ENCODE measurements at regions not wholly inside any gene's neighbourhood (a gene's known extent, or its start where the extent isn't known, plus 50 kb on each side); places are given as distances from the start of the nearest gene placed in this dataset.
"Not testable (repeated sequence)": the region's sequence is repeated elsewhere in the genome, so short reads cannot be mapped to it uniquely, and the experiment has no call there.

DNA sequence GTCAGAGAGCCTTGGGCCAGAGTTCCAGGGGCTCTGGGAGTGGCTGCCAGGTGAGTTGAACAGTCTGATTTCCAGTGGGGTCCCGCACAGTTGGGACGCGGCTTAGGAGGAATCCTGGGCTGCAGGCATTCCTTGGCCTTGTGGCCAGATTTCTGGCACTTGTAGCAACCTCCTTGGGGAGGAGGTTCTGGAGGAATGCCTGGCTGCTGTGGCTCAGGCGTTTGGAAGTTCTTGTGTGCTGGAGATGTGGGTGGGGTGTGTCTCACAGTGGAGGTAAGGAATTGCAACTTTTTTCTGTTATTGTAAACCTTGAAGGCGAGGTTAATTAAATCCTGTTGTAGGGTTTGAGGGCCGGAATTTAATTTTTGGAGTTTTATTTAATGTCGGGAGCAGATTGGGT is 780.2 kb downstream of the ZNF385D start:
- DNase-seq; in situ Hi-C loops (cut with MboI; ENCODE audit: low pct_unique_long_range_greater_than_20kb, low sequenced_read_pairs): not testable (repeated sequence)

DNA sequence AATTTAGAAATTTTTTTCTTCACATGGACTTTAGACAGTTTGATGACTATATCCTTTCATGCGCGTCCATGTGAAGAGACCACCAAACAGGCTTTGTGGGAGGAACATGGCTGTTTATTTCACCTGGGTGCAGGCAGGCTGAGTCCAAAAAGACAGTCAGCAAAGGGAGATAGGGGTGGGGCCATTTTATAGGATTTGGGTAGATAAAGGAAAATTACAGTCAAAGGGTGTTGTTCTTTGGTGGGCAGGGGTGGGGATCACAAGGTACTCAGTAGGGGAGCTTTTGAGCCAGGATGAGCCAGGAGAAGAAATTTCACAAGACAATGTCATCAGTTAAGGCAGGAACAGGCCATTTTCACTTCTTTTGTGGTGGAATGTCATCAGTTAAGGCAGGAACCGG is 781.5 kb upstream of the SGO1 start:
- in situ Hi-C loops (cut with MboI; ENCODE audit: low pct_unique_long_range_greater_than_20kb, low sequenced_read_pairs); DNase-seq: not testable (repeated sequence)

DNA sequence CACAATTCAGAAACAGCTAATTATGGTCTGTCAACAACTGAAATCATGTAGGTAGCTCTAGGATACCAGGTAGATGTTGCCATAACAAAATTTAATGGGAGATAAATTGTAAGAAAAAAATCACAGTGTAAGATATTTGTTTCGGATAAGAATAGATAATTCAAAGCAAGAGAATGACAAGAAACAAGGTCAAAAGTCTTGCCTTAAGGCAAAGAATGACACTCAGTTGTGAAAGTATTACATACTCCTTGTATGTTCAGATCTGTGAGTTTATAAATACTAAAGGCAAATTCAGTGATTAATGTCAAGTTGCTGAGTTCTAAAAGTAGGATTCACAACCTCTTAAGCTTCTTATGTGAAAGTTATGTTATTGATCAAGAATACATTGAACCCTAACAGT is 772.2 kb upstream of the SGO1 start:
- no peak for DNase-seq
- in situ Hi-C loops (cut with MboI; ENCODE audit: low pct_unique_long_range_greater_than_20kb, low sequenced_read_pairs), result no loop called here

DNA sequence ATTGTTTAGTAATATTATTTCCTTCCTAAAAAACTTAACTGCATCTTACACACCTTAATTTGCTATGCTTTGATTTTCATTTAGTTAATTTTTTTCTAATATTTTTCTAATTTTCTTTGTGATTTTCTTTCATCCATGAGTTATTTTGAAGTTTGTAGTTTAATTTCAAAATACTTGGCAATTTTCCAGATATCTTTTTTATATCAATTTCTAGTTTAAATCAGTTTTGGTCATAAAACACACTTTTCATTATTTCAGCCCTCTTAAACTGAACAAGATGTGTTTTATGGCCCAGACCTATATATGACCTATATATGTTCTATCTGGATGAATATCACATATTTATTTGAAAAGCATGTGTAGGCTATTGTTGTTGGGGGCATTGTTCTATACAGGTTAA is 759.9 kb upstream of the SGO1 start:
- in situ Hi-C loops (cut with MboI; ENCODE audit: low pct_unique_long_range_greater_than_20kb, low sequenced_read_pairs), result no loop called here
- no peak for DNase-seq

DNA sequence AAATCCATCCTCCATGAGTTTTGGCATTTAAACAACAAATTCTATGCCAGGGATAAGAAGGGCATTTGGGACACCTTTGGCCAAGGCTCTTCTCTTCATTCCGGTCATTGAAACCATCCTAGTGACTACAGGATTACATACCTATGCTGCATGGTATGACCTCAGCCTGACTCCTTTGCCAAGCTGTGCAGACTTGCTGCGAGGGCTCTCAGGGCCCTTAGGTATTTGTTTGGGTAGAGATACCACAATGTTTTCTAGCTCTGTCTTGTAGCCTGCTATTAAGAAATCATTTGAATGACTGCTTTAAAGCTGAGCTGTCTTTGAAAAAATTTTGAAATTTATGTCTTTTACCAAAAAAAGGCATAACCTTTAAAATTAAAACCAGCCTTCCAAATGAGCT is 749.8 kb upstream of the SGO1 start:
- in situ Hi-C loops (cut with MboI; ENCODE audit: low pct_unique_long_range_greater_than_20kb, low sequenced_read_pairs), result no loop called here
- no peak for DNase-seq

DNA sequence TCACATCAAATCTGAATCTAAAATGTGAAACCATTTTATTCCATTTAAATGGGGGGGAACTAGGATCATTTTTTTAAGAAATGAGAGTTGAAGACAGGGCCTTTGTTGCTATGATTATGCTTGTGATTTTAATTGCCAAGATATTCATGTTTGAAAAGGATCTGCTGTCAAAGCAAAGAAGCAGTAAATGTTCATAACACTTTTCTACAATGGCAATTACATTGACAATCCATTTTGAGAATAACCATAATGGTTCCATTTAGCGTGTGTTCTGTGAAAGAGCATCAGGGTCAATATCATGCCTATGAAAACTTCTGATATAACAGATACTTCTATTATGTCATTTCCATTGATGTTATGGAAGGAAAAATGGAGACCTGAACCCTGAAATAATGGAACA is 745.8 kb upstream of the SGO1 start:
- in situ Hi-C loops (cut with MboI; ENCODE audit: low pct_unique_long_range_greater_than_20kb, low sequenced_read_pairs), result no loop called here
- no peak for DNase-seq

DNA sequence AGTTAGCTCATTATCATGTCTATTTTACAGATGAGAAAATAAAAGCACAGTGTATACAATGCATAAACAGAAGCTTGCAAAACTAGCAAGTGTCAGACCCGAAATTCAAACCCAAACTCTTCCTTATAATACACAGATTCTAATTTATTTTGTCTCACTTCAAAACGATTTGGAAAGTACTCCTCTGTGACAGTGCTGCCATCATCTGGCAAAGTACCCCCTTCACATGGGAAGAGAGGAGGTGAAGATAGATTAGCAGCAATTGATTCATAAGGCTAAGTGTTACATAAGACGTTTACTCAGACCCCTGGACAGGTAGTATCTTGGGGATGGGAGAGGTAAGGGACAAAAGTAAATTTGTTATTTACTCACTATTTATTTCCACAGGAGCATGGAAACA is 744.0 kb upstream of the SGO1 start:
- DNase-seq, result peak; percentile 3
- in situ Hi-C loops (cut with MboI; ENCODE audit: low pct_unique_long_range_greater_than_20kb, low sequenced_read_pairs), result no loop called here

DNA sequence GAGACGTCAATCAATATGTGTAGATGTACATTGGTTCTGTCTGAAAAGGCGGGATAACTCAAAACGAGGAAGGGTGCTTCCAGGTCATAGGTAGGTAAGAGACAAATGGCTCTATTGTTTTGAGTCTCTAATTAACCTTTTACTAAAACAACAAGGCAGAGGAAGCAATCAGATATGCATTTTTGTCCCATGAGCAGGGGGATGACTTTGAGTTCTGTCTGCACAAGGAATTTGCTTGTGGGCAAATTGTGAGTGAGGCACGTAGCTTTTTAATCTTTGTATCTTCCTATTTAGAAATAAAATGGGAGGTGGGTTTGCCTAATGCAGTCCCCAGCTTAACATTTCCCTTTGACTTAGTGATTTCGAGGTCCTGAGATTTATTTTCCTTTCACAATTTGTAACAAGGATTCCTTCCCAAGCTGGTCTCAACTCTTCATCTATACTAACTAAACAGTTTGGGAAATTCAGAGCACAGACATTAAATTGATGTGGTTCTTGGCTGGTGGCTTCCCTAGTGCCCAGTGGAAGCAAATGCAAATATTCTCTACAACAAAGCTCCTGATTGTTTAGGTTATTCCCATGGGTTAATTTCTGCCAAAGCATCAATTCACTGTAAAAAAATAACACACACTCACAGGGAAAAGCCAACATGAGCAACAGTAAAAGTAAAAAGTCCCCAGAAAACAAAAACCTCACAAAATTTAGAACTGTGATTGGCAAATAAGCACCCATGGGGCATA is 738.8 kb upstream of the SGO1 start:
- DNase-seq, result no peak
- in situ Hi-C loops (cut with MboI; ENCODE audit: low pct_unique_long_range_greater_than_20kb, low sequenced_read_pairs), result no loop called here

DNA sequence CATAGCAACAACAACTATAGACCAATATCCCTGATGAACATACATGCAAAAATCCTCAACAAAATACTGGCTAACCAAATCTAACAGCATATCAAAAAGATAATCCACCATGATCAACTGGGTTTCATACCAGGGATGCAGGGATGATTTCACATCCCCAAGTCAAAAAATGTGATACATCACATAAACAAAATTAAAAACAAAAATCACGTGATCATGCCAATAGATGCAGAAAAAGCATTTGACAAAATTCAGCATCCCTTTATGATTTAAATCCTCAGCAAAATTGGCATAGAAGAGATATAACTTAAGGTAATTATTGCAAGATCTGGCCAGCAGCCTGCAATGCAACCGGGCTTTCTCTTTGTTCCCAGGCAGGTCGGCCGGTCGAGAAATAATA is 735.1 kb upstream of the SGO1 start:
- in situ Hi-C loops (cut with MboI; ENCODE audit: low pct_unique_long_range_greater_than_20kb, low sequenced_read_pairs); DNase-seq: not testable (repeated sequence)

DNA sequence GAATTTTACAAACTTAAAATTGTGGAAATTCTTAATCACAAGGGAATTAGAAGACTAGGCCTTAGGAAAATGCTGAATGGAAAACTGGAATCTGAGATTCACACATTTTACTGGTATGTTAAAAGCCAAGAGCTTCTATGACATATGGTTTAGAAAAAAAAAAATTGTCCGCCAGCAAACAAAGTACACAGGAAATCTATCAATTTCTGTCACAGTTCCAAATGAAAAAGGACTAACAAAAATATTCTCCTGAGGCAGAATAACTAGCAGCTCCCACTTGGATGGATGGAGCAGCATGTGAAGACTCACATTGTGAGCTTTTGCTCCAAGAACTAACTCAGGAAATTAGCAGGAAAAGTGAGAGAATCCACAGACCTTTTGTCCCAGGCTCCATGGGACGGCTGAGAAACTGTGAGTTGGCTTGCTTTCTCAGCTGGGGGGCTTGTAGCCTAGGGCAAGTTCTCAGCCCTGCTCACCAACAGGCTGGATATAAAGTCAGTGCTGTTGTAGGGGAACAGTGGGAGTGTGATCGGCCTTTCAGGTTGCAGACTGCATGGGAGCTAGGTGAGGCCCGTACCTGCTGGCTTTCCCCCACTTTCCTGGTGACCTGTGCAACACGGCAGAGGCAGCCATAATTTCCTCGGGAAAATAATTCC is 731.1 kb upstream of the SGO1 start:
- in situ Hi-C loops (cut with MboI; ENCODE audit: low pct_unique_long_range_greater_than_20kb, low sequenced_read_pairs), result no loop called here
- no peak for DNase-seq

DNA sequence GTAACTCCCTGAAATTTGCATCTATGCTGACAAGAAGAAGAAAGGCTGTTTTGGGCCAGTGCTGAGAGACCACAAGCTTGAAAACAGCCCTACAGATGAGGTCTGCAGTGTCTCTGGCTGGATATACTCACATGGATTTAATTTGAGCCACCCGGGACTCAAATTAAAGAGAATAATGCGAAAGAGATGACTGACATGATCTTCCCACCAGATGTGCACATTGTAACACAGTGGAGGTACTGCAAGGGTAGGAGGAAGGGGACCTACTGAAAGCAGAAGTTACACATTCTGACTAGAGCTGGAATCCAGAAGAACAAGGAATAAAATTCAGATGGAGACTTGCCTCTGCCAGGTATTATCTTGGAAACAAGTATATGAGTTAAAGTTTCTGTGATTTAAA is 728.3 kb upstream of the SGO1 start:
- in situ Hi-C loops (cut with MboI; ENCODE audit: low pct_unique_long_range_greater_than_20kb, low sequenced_read_pairs), result no loop called here
- no peak for DNase-seq

DNA sequence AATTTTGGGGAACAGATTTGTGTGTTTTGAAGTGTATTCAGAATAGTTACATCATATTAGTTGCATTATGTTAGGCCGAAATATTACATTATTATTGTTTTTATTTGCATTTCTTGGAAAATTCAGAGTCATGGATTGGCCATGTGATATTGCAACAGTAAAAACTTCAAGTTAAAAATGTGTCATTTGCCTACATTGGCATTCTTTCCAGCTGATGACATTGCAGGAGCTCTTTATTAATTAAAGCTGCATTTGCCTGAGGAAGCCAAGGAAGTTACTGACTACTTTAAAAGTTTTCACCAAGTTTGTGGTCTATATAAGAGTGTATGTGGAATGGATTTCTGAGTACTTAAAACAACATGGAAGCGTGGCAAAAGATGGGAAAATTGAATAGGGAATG is 726.4 kb upstream of the SGO1 start:
- no peak for DNase-seq
- in situ Hi-C loops (cut with MboI; ENCODE audit: low pct_unique_long_range_greater_than_20kb, low sequenced_read_pairs), result no loop called here

DNA sequence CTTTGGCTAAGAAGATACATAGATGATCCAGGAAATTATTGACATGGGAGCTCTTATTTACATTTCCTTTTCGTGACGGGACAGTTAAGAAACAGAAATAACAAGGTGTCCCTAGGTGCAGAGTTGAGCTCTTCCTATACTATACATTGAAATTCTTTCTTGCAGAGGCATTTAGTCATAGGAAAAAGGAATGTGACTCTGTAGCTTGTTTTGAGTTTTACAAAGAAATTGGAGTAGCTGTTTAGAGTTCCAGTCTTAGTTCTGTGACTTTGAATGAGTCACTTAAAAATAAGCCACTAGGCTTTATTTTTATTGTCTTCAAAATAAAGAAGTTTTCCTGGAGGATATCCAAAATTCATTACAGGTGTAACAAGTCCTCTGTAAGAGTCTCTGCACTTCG is 723.5 kb upstream of the SGO1 start:
- DNase-seq, result no peak
- in situ Hi-C loops (cut with MboI; ENCODE audit: low pct_unique_long_range_greater_than_20kb, low sequenced_read_pairs), result no loop called here

DNA sequence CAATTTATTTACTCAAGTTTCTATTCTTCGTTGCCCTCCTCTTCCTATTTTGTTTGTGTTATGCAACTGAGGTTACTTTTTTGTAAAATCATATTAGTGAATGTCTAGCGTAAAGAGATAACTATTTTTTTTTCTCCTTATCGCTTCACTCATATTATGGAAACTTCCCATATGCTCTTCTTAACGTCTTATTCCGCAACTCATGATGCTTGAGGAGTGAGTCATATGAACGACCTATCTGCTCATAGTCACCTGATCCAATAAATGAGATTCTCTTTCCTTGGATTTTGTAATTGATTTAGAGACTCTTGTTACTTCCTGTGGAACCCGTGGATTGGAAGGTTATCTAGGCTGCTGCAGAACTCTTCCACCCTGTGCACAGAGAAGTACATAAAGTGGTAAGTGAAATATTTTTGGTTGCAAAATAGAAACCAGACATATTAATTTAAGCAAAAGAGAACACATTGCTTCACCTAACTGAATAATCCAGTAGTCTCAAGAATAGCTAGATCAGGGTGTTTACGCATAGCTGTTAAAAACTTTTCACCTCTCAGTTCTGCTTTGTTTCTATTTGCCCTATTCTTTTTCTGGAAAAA is 719.3 kb upstream of the SGO1 start:
- in situ Hi-C loops (cut with MboI; ENCODE audit: low pct_unique_long_range_greater_than_20kb, low sequenced_read_pairs), result no loop called here
- DNase-seq, result no peak

DNA sequence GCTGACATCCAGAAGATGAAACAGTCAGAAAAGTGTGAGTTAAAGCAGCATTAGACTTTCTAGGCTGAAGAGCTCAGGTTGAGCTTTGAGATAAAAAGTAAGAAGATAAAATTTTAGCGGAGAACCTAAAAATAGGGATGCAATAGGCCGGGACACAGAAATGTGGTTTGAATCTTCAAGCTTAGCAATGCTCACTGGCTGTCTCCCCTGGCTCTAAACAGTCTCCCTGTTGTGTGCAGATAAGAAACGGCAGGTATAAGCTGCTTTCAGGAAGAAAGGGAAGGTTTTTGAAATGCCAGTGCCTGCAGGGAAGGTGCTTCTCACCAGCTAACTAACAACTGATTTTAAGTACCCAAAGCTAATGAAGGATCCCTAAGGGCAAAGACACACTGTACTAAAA is 718.7 kb upstream of the SGO1 start:
- in situ Hi-C loops (cut with MboI; ENCODE audit: low pct_unique_long_range_greater_than_20kb, low sequenced_read_pairs), result no loop called here
- no peak for DNase-seq

DNA sequence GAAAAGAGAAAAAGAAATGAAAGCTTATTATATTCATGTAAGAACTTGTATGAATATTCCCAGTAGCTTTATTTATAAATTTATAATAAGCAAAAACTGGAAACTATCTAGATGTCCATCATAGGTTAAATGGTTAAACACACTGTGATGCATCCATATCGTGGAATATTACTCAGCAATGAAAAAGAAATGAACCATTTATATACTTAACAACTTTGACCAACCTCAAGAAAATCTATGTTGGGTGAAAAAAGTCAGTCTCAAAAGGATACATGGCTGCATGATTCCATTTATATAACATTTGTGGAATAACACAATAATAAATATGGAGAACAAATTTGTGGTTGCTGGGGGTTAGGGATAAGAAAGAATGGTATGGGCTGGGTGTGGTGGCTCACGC is 713.0 kb upstream of the SGO1 start:
- in situ Hi-C loops (cut with MboI; ENCODE audit: low pct_unique_long_range_greater_than_20kb, low sequenced_read_pairs), result no loop called here
- no peak for DNase-seq

DNA sequence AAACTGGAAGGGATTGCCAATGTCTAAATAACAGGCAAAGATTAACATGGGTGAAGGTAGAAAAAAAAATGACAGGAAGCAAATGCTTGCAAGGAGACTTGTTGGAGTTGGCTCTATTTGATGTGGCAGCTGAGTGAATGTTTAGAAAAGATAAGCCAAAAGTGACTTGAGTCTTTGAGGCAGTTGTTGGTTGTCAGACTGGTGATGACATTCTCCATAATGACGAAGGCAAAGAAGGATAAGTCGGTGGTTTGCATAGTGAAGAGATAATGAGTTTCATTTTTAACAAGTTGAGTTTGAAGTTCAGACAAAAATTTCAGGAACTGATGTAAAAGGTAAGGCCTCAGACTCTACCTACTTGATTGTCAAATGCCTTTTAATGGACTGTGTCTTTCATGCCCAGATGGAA is 704.1 kb upstream of the SGO1 start:
- no peak for DNase-seq
- in situ Hi-C loops (cut with MboI; ENCODE audit: low pct_unique_long_range_greater_than_20kb, low sequenced_read_pairs), result no loop called here

DNA sequence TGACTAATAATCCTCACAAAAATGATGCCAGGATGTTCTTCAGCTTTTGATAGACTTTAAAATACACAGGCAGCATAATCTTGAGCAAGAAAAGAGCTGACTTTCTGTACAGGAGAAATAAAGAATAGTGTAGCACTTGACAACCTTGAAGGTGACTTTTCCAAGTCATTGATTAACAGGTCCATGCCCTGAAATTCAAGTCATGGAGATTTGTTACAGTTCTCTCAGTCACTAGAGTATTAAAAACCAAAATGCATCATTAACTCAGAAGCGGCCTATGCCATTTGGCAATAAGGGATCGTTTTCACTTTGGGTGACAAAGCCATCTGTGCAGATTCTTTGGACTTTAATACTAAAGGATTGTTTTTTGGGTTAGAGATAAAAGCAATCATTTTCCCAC is 692.7 kb upstream of the SGO1 start:
- in situ Hi-C loops (cut with MboI; ENCODE audit: low pct_unique_long_range_greater_than_20kb, low sequenced_read_pairs), result no loop called here
- no peak for DNase-seq

DNA sequence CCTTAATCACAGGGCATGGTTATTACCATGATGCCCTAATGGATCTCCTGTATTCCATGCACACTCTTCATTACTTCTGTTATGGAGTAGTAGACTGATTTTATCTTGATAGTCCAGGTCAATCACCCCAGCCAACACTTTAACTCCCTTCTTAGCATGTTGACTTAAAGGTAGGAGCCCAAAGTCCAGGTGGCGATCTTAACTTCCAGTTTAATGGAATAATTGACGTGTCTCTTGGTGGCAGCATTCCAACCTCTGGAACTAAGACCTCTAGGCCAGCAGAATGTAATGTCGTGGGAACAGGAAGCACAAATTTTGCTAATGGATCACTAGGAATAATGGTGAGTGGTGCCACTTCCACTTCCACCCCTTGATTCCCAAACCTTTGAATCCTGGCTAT is 687.2 kb upstream of the SGO1 start:
- in situ Hi-C loops (cut with MboI; ENCODE audit: low pct_unique_long_range_greater_than_20kb, low sequenced_read_pairs), result no loop called here
- DNase-seq, result no peak

DNA sequence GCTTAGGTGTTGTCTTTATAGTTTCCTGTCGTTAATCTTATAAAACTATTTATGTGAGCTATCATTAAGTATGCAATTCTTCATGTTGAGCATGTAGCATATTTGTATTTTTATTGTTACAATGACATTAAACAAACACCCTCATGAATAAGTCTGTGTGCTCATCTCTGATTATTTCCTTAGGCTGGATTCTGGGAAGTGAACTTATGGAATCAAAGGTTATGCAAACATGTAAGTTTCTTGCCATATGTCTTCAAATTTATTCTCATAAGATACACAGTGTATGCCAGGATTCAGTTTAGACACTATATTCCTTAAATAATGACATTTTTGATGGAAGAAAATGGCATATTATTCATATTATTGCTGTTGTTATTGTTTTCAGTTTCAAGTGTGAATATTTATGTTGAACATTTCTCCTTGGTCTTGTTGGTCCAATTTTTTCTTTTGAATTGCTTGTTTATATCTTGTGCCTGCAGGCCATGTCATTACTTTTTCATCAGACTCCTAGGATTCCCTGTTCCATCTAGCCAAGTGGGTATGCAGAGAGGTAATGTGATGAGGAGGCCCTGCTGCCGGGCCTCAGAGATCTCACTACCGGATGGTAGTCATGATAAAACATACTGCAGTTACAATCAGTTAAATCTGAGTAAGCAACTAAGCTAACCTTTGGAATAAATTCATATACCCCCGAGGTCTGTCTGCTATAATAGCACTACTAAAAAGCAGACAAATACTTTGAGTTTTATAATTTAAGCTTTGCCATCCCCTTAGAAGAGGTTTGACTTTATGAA is 684.3 kb upstream of the SGO1 start:
- in situ Hi-C loops (cut with MboI; ENCODE audit: low pct_unique_long_range_greater_than_20kb, low sequenced_read_pairs), result no loop called here
- no peak for DNase-seq
